HS-27A (cell line): ENCODE measurements at regions not wholly inside any gene's neighbourhood (a gene's known extent, or its start where the extent isn't known, plus 50 kb on each side); places are given as distances from the start of the nearest gene placed in this dataset.
"Not testable (repeated sequence)": the region's sequence is repeated elsewhere in the genome, so short reads cannot be mapped to it uniquely, and the experiment has no call there.

ENCODE experiments used
- DNase-seq: peaks from one replicate; pipeline ENCODE4 v3.0.0-alpha.2; 2012; ENCODE audit warnings: low read depth, missing footprints

DNA sequence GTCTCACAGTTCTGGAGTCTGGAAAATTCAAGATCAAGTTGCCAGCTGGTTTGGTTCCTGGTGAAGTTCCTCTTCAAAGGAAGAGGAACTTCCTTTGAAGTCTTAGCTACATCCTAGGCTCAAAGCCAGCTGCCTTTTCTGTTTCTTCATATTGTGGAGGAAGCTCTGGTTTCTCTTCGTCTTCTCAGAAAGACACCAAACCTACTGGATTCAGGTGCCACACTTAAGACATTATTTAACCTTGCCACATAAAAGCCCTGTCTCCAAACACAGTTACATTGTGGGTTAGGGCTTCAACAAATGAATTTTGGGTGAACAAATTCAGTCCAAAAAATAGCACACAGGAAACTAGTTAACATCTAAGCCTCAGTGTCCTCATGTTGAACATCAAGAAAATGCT is 1019.8 kb downstream of the GALC start:
- no peak for DNase-seq

DNA sequence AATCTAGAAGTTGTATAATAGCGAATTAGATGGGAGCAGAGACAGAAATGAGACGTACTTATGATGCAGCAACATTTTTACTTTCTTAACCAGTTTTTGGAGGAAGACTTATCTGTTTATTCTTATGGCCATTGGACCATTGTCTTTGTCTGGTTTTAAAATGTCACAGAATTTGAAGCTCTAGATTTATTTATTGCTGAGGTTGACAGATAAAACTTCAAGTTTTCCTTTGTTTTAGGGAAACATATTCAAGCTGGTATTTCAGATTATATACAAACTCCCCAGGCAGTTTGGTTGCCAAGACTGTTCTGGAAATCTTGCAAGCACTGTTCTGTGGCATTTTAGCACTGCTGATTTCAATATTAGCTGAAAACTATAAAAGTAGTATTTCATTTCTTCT is 1021.7 kb downstream of the GALC start:
- DNase-seq, result no peak

DNA sequence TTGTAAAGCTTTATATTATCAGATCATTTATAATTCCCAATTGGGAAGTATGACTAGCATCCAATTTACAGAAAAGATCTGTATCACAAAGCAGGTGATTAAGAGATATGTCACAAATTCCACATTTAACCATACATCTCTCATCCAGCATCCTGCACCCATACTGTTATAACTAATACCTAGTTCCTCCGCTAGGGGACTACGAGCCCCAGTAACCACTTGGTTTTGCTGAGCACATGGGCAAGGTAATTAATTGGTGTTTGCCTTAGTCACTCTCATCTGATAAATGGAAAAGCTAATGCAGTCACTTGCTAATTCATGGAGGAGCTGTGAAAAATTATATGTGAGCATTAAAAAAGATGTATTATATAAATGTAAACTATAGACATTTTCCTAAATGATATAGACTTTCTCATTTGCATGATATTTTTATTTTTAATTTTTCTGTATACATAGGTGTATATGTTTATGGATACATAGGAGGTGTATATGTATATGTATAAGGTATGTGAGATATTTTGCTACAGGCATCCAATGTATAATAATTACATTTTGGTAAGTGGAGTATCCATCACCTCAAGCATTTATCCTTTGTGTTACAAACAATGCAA is 1031.8 kb downstream of the GALC start:
- DNase-seq, result no peak

DNA sequence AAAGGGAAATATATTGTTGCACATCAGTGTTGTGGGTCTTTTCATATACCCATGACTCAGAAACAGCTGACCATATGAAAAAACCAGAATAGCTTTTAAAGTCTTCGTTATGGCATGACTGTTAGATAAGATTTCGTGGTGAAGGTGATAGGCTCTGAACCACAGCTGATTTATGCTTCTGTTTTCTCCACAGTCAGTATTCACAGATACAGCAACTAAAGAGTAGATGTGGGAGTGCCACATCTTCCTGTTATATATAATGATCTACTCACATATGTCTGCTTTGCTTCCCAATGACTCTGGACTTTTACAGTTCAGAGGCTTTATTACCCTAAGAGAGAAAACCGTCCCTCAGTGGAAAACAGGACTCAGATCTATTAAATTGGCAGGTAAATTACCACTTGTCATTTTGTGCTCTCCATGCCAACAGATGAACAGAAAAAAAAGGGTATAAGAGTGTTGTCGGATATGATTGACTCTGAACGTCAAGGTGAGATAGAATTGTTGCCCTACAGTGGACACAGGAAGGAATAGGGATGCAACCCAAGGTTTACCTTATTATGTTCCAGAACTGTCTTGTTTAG is 1037.1 kb downstream of the GALC start:
- no peak for DNase-seq

DNA sequence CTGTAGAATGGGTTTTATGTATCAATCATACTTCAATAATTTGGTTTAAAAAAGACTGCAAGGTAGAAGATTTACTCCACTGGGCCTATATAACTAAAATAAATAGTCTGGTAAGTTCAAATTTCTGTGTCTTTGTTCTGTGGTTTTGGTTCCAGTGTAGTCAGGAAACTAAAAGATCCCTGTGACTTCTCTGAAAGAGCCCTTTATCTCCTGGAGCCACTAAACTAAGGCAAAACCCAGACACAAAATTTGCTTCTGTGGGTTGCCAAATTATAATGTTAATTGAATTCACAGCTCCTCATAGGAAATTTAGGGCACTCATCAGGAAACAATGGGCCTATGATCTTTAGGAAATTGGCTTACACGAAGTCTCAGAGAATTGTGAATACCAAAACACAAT is 1038.4 kb downstream of the GALC start:
- DNase-seq, result no peak

DNA sequence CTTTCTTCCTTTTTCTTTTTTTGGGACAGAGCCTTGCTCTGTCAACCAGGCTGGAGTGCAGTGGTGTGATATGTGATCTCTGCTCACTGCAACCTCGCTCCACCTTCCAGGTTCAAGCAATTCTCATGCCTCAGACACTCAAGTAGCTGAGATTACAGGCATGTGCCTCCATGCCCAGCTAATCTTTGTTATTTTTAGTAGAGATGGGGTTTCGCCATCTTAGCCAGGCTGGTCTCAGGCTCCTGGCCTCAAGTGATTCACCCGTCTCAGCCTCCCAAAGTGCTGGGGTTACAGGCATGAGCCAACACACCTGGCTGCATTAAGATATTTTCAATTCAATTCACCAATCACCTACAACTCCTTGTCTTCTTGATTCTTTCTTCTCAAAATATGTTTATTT is 1046.5 kb downstream of the GALC start:
- no peak for DNase-seq

DNA sequence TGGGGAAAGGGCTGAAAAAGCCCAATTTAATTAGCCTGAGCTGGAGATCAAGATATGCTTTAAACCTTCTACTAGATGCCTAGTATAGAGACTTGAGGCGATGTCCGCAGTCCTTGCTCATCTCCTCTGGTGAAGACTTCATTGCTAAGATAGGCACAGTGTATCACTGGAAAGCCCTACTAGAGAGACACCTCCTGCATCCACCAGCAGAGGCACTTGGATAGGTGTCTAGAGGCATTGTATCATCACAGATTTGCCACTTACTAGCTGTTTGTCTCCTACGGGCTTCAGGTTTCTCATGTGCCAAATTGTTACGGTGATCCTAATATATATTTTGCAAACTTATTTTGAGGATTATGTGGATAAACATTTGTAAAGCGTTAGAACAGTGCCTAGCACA is 1048.5 kb downstream of the GALC start:
- no peak for DNase-seq

DNA sequence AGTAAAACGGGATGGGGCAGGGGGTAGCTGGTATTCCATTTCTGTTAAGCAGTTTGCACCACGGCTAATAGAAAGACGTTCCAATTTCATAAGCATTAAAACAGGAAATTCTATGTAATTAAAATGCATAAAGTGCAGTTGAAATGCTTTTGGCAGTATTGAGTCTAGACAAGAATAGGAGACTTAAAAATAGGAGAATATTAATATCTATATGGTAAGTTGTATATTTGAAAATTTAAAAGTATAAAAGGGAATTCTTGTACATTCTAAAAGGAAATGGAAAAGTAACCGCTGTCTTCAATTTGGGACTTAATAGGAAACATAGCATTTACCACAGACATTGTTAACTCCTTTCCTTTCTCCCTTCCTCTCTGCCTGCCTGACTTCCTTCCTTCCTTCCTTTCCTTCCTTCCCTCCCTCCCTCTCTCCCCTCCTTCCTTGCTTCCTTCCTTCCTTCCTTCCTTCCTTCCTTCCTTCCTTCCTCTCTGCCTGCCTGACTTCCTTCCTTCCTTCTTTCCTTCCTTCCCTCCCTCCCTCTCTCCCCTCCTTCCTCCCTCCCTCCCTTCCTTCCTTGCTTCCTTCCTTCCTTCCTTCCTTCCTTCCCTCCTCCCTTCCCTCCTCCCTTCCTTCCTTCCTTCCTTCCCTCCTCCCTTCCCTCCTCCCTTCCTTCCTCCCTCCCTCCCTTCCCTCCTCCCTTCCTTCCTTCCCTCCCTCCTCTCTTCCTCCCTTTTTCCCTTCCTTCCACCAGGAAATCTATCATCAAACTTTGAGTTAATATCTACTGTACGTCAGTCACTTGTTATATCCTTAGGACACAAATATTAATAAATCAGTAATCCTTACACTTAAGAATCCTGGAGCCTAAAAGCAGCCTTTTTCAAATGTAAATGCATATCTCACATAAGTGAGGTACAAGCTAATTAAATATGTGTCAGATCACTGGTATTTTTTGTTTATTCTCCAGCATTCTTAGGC is 1049.3 kb downstream of the GALC start:
- DNase-seq, result no peak

DNA sequence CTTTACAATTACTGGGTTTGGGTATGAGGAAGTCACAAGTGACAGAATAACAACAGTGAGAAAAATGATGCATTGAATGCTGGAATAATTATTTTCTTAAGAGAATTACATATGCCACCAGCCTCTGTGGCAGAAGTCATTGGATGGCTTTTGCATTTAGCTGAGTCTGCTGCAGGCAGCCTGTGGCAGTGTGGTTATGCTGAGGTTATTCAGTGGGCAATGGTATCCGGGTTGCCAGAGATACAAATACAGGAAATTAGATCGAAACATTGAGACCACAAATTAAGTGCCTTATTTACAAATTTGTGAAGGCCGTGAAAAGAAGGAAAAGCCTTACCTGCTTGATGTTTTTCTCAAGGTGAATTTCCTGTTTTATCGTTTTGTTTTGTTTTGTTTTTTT is 1050.0 kb downstream of the GALC start:
- DNase-seq, result no peak

DNA sequence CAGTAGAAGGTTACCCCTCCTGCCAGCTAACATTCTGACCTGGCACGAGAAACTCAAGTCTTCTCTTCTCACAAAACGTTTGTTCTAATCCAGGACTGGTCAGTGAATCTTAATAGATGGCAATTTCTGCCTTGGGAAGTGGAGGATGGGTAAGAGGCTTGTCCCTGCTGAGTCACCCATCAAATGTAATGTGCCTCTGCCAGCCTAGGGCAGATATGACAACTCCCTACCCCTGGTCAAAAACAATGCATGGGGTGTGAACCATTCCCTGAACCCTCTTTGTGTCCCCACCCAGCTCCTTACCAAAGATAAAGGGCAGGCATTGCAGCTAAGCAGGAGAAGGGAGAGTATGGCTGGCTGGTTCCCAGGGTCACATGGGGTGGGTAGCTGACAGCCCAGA is 1052.9 kb downstream of the GALC start:
- DNase-seq, result no peak

DNA sequence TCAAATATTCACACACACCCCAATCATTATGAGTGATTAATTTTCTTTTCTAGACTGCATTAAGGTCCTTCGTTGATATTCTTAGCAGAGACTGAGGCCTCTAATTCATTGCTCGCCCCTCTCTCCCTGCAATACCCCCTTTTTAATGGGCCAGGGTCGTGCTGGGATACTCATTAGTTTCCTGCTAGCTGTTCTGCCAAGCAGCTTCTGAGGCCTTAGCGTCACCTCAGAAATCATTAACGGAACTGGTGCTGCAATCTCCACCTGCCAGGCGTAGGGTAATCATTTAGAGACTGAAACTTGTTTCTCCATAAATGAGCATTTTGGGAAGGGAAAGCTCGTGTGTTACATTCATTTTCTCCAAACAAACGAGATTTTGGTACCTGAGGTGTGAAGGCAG is 1054.7 kb downstream of the GALC start:
- DNase-seq, result no peak

DNA sequence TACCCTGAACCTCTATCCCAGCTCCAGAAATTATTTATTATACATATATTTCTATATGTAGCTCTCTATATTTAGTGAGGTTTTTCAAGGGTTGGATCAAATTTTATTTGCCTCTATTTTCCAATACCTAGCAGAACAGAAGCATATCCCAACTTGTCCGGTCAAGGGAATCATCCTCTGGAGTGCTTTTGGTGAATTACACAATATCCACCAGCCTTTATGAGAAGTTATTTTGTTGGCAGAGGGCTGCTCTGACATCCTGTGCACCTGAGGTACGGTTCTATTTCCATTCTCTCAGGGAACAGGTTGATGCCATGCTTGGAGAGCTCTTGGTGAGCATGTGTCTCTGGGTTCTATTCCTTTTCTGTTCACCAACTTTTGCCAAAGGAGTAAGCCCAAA is 1056.4 kb downstream of the GALC start:
- DNase-seq, result no peak

DNA sequence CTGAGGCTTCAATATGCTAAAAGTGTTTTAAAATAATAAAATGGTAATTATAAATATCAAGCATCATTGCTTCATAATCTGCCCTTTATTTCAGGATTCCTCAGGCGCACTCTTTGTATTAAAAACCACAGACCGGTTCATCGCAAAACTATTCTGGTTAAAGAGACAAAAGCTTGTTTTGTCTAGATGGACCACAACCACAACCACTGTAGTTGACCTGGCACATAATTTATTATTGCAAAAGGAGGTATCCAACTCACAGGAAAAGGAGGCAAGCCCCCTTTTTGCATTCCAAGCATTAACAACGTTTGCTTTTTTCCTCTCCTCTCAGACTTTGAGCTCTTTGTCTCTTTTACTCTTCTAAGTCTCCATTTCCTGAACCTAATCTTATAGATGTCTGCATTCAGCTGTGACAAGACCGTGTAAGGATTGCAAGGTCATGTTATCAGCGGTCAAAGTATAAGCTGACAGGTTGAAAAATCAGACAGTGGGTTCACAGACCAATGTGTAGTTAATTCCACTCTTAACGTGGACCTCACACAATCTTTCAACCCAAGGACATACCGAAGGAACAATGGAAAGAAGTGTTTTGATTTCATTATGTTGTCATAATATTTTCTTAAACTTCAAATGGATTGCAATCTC is 1057.6 kb downstream of the GALC start:
- DNase-seq, result no peak

DNA sequence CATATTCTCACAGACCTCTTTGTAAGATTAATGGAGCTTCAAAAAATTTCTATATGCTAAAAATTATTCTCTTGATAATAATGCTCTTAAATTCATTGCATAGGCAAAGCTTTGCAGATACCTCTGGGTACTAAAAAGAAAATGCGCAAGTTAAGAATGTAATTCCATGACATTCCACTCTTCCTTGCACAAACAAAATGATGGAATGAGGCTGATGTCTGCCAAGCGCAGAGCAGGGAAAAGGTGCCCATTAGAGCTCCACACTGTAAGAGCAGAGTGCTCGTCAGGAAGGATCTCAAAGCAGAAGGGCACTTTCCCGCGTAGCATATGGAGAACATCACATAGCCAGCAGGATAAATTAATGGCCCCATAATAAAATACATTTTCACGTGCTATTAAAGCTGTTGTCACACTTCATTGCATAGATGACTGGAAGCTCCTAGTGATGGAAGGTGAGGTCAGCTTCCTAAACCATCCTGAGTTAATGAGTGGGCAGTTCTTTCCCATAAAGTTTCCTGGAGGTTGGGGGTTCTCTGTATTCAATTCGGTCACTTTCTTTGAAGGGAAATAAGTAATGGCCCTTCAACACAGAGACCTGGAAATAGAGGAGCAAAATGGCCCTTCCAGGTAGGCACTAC is 1058.9 kb downstream of the GALC start:
- DNase-seq, result no peak

DNA sequence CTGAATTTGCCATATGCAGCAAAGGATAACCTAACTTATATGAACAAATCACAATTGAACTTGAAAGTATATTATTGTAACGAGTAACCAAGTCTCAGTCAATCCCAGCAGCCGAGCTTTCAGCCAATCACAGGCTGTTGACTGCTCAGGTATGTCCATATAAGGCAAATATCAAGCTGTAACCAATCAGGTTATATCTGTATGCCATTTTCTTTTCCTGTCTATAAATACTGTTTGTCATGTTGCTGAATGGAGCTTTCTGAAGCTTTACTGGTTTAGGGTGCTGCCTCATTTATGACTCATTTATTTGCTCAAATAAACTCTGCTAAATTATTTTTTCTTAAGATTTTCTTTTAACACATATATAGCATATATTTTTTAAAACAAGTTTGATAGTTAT is 1059.5 kb downstream of the GALC start:
- DNase-seq, result no peak

DNA sequence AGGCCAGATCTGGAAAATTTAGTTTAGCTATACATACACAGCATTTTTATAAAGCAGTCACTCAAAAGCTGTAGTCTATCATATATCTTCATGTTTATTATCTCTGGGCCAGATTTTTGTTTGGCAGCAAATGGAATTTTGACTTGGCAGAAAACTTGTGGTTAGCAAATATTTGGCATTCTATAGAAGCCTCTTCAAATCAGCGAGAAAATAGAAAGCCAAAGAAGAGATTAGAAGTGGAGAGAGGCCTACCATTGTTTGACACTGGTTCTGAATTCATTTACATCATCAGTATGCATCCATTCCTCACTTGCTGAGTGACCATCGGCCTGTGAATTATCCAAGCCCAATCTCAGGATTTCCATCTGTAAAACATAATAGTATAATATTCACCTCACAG is 1077.6 kb downstream of the GALC start:
- DNase-seq, result no peak

DNA sequence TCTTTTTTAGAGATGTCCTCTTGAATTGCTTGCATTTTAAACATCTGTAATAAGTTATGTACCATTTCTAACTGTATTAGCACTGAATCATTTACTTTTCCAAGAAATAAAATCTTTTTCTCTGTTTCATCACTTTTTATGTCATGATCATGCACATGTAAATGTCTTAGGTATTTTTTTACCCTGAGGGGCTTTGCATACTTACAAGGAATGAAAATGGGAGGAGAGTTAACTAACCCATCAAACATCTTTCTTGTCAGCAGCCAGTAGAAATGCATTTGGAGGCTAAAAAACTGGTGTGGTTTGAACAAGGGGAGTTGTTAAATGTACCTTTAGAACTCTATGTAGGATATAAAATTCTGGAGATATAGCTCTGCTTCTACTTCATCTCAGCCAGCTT is 1080.3 kb downstream of the GALC start:
- no peak for DNase-seq

DNA sequence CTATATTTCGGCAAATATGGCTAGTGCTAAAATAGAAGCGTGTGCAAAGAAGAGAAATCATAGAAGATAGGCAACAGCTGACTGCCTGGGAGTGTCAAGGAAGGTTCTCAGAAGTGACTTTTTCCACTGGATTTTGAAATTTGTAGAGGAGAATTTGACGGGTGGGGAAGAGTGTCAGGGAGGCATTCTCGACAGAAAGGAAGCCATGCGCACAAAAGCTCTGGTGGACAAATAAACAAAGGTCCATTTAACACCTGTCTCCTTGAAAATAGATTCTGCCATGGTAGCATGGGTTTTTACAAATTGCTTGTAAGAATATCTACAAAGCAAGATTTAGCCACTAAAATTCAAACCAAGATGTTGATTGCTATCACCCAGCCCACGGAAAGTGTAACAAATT is 1081.5 kb downstream of the GALC start:
- no peak for DNase-seq

DNA sequence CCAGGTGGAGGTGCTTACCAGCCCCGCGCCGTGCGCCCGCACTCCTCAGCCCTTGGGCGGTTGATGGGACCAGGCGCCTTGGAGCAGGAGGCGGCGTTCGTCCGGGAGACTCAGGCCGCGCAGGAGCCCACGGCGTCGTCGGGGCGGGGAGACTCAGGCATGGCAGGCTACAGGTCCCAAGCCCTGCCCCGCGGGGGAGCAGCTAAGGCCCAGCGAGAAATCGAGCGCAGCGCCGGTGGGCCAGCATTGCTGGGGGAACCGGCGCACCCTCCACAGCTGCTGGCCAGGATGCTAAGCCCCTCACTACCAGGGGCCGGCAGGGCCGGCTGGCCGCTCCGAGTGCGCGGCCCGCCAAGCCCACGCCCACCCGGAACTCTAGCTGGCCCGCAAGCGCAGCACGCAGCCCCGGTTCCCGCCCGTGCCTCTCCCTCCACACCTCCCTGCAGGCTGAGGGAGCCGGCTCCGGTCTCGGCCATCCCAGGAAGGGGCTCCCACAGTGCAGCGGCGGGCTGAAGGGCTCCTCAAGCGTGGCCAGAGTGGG is 1087.5 kb downstream of the GALC start:
- DNase-seq, result not testable (repeated sequence)

DNA sequence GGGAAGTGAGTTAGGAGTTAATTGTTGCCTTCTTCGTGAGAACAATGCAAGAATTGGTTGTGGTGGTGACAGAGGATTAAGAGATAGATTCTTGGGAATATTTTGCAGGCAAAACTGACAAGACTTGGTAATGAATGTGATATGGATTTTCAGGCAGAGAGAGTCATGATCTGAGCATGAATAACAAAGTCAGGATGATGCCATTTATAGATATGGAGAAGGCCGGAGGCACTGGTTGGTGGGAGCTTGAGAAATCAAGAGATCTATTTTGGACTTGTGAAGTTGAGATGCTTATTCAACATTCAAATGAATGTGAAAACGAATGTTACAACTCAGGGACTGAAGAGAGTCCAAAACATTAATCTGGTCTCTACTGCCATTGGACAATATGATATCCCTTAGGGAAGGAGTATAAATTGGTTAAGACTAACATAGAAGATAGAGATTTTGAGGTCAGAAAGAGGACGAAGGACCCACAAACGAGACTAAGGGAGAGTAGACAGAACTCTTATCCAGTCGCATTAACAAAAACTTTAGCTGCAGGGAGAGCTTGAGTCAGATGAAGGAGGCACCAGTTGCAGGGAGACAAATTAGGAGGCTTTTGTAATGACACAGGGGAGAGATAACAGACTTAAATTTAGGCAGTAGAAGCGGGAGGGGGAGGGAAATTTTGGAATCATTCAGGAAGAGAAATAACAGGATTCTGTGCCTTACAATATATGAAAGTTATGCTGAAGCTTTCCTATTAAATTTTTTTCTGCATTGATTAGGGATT is 1090.6 kb downstream of the GALC start:
- DNase-seq, result no peak
